GM12872 (cell line): ENCODE measurements at regions not wholly inside any gene's neighbourhood (a gene's known extent, or its start where the extent isn't known, plus 50 kb on each side); places are given as distances from the start of the nearest gene placed in this dataset.

Experiments
- CTCF ChIP-seq: IDR thresholded peaks from 3 replicates; pipeline ENCODE4 v1.5.1; 2011; ENCODE audit warnings: low read depth, mild to moderate bottlenecking, low read length, moderate library complexity; ENCODE audit not compliant: insufficient read depth

GRCh38 chr1:98498651-98499050 lies 162.9 kb upstream of the SNX7 start:
- no peak for TF ChIP-seq CTCF

GRCh38 chr1:98497497-98497896 lies 164.0 kb upstream of the SNX7 start:
- TF ChIP-seq CTCF: no peak

GRCh38 chr1:98496256-98496995 lies 165.1 kb upstream of the SNX7 start:
- no peak for TF ChIP-seq CTCF

GRCh38 chr1:98493469-98493868 lies 168.1 kb upstream of the SNX7 start:
- TF ChIP-seq CTCF: no peak

DNA sequence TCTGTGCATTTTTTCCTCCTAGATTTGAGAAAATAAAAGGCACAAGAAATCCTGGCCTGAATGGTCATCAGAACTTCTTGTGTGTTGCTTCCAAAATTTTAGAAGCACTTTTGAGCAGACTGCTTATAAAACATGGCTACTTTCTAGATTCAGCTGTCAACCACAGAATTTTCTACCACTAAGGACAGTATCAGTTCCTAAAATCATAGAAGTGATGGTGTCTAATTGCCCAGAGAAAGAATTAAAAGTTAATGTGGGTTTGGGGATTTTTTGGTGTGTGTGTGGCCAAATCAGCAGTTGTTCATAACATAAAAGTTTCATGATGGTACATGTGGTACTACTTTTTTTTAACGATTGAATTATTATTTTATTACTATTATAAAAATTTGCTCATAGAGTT lies 171.4 kb upstream of the SNX7 start:
- TF ChIP-seq CTCF: no peak

- TF ChIP-seq CTCF: no peak
These were observed 173.9 kb upstream of the SNX7 start for GRCh38 chr1:98487620-98488019.

DNA sequence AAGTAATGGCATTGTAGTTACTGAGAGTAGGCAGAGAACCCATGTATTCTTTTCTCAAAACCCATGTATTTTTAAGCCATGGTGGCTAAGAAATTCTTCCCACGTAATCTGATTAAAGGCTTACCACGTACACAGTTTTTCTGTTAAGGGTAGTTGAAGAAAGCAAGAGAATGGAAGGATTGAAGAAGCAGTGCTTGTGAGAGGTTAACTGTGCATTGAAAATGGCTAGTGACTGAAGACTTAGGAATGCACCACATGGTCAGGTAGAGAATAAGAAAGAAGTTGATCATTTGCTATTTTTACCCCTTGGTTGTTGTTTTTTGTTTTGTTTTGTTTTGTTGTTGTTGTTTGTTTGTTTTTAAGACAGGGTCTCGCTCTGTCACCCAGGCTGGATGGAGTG lies 178.9 kb upstream of the SNX7 start:
- TF ChIP-seq CTCF: no peak
